Amygdala (tissue), 56 donors: ENCODE measurements at regions not wholly inside any gene's neighbourhood (a gene's known extent, or its start where the extent isn't known, plus 50 kb on each side); places are given as distances from the start of the nearest gene placed in this dataset.

Experiments
- DNase-seq, 56 donors: peaks; one replicate each; lab custom pipeline; 2025; lab: John Stamatoyannopoulos, UW

DNA sequence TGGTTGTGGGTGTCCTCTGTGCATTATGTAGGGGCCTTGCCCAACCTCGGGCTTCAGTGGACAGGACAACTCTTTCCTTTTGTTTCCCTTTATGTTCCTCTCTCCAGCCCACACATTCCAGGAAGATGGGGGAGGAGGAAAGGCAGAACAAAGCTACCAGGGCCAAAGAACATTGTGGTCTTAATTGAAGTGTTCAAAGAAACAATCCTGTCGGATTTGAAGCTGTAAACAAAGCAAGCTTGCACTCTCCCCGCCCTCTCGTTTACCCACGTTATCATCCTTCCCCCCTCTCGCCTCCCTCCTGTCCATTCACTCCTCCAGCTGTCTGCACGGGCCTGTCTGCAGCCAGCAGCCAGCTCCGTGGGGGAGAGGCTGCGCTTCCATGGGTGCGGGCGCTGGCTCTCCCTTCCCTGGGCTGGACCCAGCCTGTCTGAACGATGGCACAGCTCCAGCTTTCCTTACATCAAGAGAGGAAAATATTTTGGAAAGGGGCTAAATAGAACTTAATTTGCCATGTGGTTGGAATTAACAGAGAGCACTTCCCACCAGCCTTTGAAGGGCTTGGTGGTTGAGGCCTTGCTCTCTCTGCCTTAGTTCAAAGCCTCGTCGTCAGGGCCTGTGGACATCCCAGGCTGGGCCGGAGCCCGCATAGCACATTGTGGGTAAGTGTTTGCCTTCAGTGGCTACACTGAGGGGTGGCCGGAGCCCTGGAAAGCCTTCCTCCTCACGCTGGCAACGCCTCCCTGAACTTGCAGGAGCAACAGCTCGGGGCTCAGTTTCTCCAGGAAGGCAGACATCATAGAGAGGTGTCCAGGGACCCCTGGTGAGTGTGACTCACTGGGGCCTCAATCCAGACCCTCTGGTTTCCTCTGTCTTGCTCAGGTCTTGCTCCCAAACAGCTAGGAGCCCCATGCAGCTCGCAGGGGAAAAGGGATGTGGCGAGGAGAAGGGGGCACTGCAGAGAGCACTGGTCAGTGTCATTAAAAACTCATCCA is 60.6 kb upstream of the HS6ST1 start:
- DNase-seq: peak in 1 of 56 donors; percentile 12

DNA sequence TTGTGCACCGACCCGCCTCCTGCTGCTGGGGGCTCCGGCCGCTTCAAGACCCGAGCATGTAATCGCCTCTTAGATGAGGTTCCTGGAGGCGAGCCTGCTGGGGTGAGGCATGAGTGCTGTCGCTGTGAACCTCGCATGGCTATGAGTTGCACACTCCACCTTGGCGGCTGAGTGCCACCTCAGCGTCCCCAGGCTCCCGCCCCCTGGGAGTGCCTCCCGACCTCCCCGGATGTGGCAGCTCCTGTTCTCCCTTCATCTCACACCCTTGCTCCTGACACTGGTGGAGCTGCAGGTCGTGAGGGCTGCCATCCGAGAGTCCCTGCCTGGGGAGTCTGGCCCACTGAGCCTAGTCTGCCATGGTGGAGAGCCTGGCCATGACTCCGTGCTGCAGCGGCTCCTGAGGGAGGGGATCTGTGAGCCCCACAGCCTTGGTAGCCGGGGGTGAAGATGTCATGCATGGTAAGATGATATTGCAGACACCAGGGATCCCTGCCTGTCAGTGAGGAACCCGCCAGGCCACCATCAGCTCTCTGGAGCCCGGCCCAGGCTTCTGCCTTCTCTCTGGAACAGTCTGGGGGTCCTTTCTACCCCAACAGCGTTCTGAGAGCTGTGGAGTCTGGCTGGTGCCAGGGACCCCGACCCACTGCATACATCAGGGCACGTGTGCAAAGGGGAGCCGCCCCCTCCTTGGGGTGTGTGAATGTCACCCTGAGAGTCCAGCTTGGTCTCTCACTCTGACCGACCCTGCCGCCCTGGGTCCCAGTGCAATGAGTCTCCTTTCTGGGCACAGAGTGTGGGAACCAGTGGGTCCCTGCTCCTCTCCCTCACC is 61.6 kb upstream of the HS6ST1 start:
- no peak for DNase-seq

DNA sequence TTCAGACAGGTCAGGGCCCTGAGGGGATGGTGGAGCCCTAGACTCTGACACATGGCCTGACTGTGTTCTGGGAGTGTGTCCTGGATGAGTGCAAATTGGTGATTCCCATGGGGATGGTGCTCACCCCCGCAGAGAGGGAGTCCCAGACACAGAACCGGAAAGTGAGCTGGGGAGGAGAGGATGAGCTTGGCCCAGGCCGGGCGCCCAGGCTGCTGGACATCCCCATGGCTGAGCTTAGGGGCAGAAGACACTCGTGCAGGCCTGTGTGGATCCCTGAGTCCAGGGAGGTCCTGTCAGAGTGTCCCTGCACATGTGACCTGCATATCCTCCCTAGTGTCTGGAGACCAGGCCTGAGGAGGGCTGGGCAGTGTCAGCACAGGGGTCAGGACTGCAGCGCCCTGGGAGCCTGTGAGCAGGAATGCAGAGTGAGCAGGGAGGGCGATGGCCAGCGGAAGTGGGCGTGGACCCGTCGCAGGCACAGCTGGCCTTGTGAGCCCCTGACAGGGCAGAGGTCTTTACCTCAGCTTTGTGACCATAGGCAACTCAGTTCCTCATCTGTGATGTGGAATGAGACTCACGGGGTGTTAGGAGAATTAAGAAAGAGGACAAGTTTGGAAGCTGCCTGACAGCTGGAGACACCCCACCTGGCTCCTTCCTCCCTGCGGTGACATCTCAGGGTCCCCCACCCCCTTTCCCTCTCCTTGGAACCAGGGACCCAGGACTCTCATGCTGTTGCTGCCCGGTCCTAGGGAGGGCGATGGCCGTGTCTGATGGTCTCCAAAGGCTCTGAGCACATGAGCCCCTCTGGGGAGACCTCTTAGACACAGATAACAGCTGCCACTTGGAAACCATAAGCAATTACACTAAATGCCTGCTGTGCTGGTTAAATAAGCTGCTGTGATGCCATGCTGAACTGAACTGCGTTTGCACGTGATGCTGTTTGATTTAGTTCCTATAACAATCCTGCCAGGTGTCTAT is 62.6 kb upstream of the HS6ST1 start:
- no peak for DNase-seq

DNA sequence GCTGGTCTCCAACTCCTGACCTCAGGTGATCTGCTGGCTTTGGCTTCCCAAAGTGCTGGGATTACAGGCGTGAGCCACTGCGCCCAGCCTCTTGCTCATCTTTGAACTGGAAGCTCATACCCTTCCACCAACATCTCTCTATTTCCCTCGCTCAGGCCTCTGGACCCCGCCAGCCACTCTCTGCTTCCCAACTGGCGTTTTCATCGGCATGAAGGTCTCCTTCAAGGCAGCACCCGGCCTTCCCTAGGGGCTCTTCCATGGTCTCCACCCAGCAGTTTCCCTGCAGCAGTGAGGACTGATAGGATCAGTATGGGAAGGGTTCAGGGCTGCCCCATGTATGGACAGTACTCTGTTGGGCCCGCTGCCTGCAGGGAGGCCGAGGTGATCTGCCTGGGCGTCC is 65.8 kb upstream of the HS6ST1 start:
- DNase-seq: no peak

DNA sequence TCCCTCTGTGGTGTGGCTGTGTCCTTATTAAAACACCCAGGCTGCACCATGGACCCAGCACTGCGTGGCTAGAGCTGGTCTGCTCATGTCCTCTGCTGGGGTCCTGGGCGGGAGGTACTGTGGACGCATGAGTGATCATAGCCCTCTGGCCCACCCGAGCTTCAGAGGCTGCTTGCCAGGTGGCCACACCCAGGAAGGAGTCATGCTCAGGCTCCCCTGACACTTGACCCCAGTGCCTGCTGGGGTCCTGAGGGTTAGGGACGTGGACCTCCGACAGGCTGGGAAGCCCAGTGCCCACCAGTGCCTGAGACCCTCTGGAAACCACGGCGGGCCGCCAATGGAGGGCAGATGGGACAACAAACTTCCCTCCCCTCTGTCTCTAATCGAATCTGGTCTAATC is 66.3 kb upstream of the HS6ST1 start:
- DNase-seq: no peak

DNA sequence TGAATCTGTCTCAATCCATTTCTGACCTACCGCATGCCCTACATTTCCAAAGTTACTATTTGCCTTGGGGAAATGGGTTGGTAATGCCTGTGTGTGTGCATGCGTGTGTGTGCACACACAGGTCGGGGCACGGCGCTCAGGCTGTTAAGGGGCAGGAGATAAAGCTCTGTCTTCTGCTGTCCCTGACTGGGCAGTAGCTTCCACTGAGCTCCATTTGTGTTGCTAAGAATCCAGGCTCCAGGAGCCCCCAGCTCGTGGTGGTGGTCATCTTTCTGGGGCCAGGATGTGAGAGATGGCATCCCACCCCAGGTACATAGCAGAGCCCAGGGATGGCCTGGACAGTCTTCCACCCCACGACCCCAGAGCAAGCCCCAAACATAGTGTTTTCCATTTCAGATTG is 66.7 kb upstream of the HS6ST1 start:
- no peak for DNase-seq

DNA sequence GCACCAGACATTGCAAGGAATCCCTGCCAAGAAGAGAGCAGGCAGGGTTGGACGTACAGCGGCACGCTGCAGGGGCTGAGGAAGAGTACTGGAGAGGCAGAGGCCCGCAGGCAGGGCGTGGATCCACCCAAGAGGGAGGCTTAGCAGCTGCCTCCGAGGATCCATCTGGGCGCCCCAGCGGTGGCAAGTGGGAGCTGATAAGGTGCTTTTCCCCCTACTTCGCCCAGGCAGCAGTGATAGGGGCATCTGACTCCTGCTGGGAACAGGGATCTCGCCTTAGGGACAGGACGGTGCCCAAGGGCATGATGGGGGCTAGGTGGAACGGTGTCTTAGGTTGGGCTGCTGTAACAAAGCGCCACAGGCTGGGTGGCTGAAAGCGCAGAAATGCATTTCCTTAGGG is 67.4 kb upstream of the HS6ST1 start:
- no peak for DNase-seq

DNA sequence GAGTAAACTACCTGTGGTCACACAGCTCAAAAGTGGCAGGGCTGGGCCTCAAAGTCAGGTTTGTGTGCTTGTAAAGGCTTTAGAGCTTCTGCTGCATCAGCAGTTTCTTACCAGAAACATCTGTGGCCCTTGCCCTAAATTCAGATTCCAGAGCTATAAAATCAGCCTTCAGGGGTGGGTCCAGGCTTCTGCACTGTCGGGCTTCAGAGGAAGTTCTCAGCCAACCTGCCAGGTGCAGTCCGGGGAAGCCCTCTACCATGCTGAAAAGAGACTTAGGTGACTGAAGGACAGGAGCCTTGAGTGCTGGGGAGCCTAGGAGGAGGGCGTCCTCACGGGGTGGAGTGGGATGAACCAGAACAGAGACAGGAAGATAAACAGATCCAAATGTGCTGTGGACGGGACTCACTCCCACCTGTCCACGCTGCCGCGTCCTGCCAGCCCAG is 69.9 kb upstream of the HS6ST1 start:
- DNase-seq: no peak

DNA sequence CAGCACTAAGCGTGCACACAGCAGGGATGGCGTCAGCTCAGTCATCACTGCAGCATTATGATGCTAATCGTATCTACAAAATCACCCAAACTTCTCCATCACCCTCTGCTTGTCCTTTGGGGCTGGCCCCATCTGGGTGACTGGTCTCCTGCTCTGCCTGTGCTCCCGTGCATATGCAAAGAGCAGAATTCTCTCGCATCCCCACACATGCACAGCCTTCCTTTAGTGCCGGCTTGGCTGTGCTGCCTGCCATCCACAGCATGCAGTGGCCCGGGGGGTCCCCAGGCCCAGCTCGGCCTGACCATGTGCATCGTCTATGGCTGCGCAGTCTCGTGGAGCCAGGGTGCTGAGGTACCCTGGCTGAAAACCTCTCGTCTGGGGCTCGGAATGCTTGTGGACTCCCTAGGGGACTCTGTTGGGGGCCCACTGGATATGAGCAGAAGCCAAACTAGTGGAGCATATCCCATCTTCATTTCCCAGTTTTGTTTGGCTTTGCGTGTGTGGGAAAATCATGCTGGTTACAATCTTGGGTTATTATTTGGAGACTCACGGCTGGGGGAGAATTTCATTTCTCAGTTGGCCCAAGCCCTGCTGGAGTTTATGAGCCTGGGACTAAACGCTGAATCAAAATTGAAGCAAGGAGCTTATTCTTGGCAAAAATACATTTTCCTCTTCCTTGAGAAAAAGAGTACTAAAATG is 70.9 kb upstream of the HS6ST1 start:
- no peak for DNase-seq

DNA sequence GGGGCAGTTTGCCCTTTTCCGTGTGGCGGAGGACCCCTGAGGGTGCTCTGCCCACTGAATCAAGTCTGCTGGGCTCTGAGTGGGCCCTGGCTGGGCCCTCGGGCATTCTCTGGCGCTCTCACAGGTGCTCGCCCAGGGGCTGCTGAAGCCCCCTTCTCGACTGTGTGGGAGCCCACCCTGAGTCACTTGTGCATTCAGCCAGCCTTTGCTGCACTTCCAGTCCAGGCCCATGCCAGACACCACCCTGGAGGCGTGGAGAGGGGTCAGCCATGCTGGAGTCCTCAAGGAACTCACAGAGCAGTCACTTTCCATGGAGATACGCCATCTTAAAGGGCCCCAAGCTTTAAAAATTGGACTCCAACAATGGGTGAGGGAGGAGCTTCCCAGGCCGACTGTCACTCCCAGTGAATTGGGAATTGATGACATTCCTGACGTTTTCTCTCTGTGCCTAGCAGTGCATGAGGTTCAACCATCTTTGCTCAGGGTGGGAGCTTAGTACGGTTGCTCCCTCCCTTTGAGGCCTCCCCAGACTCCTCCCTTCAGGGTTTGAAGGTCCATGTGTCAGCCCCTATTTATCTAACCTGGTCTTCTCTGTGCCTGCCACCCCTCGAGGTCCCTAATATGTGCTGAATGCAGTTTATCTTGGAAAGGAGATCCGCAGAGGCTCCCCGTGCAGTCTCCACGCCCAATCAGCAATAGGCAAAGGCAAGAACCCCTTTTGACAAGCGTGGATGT is 71.8 kb upstream of the HS6ST1 start:
- no peak for DNase-seq

DNA sequence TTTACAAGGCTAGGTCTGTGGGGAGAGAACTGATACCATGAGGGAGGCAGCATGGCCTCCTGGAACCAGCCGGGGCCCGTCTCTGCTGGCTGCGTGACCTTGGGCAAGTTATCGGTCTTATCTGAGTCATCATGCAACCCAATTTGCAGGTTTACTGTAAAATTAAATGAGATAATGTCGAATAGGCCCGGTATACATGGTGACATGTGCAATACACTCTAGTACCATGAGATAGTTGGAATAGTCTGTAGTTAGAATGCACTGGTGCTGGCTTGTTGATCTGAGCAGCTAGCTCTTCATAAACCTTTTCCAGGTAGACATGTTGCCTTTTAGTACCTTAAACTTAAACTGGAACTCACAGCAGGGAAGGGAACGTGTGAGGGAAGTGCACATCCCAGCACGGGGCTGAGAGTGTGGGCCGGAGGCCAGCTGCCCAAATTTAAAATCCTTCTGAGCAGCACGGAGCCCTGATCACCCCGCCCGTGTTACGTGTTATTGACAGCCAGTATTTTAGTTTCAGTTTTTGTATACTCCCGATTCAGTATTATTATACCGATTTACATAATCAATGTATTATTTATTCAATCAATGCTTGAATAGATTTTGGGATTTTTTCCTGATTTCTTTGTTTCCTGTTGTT is 72.4 kb upstream of the HS6ST1 start:
- DNase-seq: no peak

DNA sequence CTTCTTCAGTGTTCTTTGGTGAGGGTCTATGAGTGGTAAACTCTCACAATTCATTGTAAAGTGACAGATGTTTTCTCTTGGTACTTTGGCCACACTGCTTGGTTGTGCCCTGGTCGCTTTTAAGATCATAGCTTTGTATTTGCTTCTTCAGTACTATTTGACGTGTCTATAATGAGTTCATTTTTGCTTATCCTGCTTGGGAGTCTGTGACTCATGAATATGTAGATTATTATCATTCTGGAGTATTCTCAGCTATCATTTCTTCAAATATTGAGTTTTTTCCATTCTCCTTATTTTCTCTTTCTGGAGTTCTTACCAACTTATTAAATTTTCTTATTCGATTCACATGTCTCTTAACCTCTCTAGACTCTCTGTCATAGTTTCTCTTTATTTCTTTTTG is 73.0 kb upstream of the HS6ST1 start:
- no peak for DNase-seq

DNA sequence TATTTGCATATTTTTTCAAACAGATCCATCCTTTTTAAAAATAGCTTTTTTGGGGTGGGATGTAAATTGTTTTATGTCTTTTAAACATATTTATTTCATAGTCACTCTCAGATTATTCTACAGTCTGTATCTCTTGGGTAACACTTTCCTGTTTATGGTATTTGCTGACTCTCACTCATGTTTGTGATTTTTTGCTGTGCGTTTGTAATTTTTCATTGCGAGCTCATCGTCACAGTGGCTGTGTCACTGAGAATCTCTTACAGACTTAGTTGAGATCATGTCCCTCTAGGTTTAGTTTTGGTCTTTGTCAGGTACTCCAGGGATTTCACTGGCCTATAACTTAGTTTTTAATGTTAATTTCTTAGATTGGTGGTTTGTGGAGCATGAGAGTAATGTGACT is 73.5 kb upstream of the HS6ST1 start:
- DNase-seq: no peak

DNA sequence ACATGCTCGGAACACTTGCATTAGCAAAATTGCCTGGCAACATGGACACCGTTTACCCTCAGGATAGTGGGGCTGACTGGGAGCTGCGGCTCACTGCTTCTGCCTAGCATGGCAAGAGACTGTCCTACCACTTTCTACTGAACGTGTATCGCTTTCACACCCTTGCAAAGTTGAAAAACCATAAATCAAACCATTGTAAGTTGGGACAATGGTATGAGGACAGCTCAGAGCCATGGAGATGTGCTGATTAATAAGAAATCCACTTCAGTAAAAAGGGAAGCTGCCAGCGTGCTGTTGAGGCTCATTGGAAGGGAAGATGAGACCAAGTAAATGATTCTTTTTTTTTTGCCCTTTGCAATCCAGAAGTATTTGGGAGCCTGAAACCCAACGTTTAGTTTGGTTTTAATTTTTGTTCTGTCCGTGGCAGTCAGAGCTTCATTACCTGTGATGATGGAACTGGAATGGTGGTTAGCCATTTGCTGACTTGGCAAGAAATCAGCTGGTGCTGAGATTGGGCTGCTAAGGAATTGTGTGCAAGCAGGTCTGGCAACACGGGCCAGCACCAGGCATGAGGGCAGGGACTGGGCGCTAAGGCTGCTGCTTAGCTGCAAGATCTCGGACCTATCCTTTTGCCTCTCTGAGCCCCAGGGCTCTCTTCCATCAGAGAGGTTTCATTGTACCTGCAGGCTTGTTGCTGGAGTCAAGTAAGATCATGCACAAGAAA is 75.5 kb upstream of the HS6ST1 start:
- DNase-seq: no peak

DNA sequence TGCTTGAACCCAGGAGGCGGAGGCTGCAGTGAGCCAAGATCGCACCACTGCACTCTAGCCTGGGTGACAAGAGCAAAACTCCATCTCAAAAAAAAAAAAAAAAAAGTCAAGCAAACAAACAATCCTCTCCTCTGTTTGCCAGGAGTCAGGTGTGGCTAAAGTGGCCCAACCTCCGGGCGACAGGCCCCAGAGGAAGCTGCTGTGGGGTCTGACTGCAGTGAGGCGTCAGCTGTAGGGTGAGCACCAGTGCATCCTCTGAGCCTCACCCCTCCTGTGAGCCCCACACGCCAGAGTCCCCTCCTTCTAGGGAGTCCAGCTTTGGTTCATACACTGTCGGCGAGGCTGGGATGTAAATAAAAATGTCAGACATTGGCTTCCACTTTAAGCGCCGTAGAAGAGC is 76.5 kb upstream of the HS6ST1 start:
- no peak for DNase-seq

DNA sequence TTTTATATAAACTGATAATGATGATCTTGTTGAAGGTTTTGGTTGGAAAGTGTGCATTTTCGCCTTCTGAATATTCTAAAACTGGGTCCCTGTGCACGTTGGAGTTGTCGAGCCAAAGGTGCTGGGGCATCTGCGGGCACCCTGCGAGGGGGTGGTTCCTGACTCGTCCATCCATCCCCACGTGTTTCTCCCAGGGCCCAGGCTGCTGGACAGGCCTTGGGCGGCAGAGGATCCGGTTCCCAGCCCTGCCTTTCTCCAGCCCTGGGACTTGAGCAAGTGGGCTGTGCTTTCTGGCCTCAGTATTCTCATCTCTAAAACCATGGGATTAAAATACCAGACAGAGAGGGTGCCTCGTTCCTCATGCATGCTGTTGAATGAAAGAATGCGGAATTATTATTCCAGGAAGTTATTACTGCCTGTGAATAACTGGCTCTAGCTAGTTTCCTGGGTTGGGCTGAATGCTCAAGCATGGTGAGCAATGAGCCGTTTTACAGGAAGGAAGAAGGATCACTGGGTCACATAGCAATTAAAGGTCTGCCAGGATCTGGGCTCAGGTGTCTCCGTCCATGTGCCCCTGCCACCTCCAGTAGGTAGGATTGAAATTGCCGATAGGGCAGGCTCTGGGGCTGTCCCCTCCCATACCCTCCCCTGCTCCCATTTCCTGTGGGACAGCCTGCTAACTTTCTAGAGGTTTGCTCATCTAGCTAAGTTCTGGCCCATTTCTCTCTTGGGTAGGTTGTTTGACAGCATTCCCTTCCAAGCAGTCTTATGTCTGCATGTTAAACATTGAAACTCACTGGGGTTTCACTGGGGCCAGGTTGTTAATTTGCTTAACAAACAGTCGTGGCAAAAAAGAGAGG is 77.2 kb upstream of the HS6ST1 start:
- DNase-seq: no peak

DNA sequence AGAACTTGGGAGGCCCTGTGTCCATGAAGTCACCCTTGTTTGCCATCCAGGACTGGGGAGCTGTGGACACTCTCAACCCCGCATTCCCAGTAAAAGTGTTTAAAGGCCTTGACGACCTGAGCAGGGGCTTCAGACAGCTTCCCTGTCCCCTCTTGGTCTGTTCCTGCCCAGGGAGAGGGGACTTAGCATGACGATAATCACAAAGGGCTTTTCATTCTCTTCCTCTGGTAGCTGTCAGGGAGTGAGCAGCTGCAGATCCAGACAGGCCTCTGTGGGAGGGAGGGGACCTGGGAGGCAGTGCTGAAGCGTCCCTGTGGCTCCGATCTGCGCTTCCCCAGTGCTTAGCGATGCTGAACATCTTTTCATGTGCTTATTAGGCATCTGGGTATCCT is 77.8 kb upstream of the HS6ST1 start:
- DNase-seq: no peak
